ENCODE measurements at regions not wholly inside any gene's neighbourhood (a gene's known extent, or its start where the extent isn't known, plus 50 kb on each side); places are given as distances from the start of the nearest gene placed in this dataset.
"Not testable (repeated sequence)": the region's sequence is repeated elsewhere in the genome, so short reads cannot be mapped to it uniquely, and the experiment has no call there.

- WGBS, 2 donors = 36 to 66% methylated on average over 2 of the region's 2 CpGs
- ATAC-seq (no peak), DNase-seq (no peak)
- Histone ChIP-seq H3K36me3 (replicated peaks in 1 of 2; ENCODE audit: insufficient read depth in 1 of 2, low read depth in 2 of 2) (no peaks in the 10 kb centered on the region), H3K4me1 (no peaks in the 10 kb centered on the region), H3K27ac (no peak overlapping the region), H3K27me3 (no peaks in the 10 kb centered on the region), H3K9me3 (no peaks in the 10 kb centered on the region), H3K4me3 (no peak overlapping the region)
- intact Hi-C loops (cut with DNase I) = no loop called here
- TF ChIP-seq POLR2A (IDR thresholded peaks at IDR 0.05) = no peak
- TF ChIP-seq CTCF (IDR thresholded peaks at IDR 0.05) = no peak
These were observed 218.6 kb upstream of the TSPY4 start for GRCh38 chrY:9118704-9119103.

DNA sequence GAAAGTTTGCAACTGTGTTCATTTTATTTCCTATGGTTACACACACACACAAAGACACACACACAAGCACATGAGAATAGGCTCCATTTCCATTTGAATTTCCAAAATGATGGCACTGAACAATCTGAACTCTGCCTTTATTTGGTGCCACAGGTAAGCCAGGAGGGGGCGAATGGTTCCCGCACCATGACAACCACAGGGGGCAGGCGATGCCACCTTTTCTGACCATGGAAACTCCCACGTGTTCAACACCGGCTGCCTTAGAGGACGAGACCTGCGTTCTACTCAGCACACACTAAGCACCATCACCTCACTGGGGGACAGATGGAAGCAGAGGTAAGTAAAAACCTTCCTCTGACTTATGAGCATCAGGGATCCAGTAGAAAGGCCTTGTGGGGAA lies 212.6 kb upstream of the TSPY4 start:
- WGBS, 2 donors = 49 to 57% methylated on average over 4 to 7 of the region's 7 CpGs
- ATAC-seq (no peak), DNase-seq (no peak)
- no peaks in the 10 kb centered on the region for H3K27me3 ChIP-seq
- H3K9me3 ChIP-seq = no peaks in the 10 kb centered on the region
- no peaks in the 10 kb centered on the region for H3K36me3 ChIP-seq (replicated peaks in 1 of 2; ENCODE audit: insufficient read depth in 1 of 2, low read depth in 2 of 2)
- no peak overlapping the region for H3K27ac ChIP-seq
- intact Hi-C loops (cut with DNase I) = no loop called here
- H3K4me3 ChIP-seq = no peak overlapping the region
- no peaks in the 10 kb centered on the region for H3K4me1 ChIP-seq
- no peak for TF ChIP-seq CTCF (IDR thresholded peaks at IDR 0.05)
- TF ChIP-seq POLR2A (IDR thresholded peaks at IDR 0.05) = no peak

DNA sequence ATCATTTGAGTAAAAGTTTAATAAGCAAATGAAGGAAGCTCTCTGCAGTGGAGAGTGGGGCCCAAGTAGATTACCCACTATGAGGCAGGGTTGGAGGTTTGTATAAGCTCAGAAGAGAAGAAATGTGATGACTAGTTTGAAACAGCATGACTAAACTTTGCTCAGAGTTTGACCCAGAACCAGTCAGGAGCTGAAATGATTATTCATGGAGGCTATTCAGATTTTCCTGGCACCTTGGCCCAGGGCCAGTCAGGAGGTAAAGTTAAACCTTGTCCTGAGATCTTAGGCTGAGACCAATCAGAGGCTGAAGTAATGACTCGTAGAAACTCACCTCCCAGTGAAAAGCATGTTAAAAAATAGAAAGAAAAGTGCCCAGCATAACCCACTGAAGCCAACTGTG lies 210.7 kb upstream of the TSPY4 start:
- WGBS, 2 donors = 8 to 20% methylated on average over 1 of the region's 1 CpG
- H3K4me3 ChIP-seq = no peak overlapping the region
- ATAC-seq (no peak), DNase-seq (no peak)
- TF ChIP-seq POLR2A (IDR thresholded peaks at IDR 0.05) (no peak), CTCF (IDR thresholded peaks at IDR 0.05) (no peak)
- H3K27ac ChIP-seq = no peak overlapping the region
- intact Hi-C loops (cut with DNase I) = no loop called here
- no peaks in the 10 kb centered on the region for H3K4me1 ChIP-seq
- H3K27me3 ChIP-seq = no peaks in the 10 kb centered on the region
- H3K9me3 ChIP-seq = no peaks in the 10 kb centered on the region
- no peaks in the 10 kb centered on the region for H3K36me3 ChIP-seq (replicated peaks in 1 of 2; ENCODE audit: insufficient read depth in 1 of 2, low read depth in 2 of 2)

- ATAC-seq; DNase-seq; intact Hi-C loops (cut with DNase I); H3K27me3 ChIP-seq; H3K36me3 ChIP-seq (replicated peaks in 1 of 2; ENCODE audit: insufficient read depth in 1 of 2, low read depth in 2 of 2); H3K27ac ChIP-seq; H3K9me3 ChIP-seq; H3K4me1 ChIP-seq; H3K4me3 ChIP-seq: not testable (repeated sequence)
- WGBS, 2 donors = 63 to 74% methylated on average over 4 of the region's 4 CpGs
These were observed 193.9 kb upstream of the TSPY4 start for GRCh38 chrY:9143366-9143765.

DNA sequence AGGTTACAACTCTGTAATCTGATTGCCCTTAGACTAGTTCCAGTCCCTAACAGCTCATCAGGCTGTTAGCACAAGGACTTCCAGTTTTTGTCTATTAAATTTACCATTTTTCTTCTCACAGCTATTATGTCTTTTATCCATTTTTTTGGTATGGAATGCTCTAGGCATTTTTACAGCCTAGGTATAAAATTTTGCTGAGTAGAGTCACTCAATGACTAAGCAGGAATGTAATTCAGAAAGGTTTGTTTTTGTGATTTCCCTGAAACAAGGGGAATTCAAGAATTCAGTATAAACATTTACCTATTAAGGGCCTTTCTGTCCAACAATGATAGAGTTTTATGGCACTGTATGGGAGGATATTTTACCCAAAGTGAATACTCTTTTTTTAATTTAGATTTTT lies 182.7 kb upstream of the TSPY4 start:
- ATAC-seq; DNase-seq; H3K4me1 ChIP-seq; H3K27ac ChIP-seq; H3K36me3 ChIP-seq (replicated peaks in 1 of 2; ENCODE audit: insufficient read depth in 1 of 2, low read depth in 2 of 2); H3K4me3 ChIP-seq; intact Hi-C loops (cut with DNase I); H3K27me3 ChIP-seq; H3K9me3 ChIP-seq: not testable (repeated sequence)

DNA sequence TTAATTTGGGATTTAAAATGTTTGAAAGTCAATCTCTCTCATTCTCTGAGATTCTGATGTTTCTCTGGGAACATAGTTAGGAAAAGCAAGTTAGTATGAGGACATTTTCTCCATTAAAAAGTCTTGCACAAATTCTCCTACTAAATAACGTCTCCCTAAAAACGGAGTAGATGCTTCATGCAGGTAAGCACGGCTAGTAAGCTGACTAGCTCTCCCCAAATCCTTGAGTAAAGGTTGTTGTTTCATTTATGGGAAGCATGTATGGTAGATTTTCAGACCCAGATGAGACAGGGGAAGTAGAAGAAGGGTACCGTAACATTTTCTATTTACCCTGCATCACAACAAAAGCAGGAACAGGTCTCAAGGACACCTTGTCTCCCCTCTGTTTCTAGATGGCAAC lies 181.5 kb upstream of the TSPY4 start:
- ATAC-seq (no peak), DNase-seq (no peak)
- Histone ChIP-seq H3K4me1 (no peaks in the 10 kb centered on the region), H3K27me3 (no peaks in the 10 kb centered on the region), H3K36me3 (replicated peaks in 1 of 2; ENCODE audit: insufficient read depth in 1 of 2, low read depth in 2 of 2) (no peaks in the 10 kb centered on the region), H3K27ac (no peak overlapping the region), H3K4me3 (no peak overlapping the region), H3K9me3 (no peaks in the 10 kb centered on the region)
- intact Hi-C loops (cut with DNase I) = no loop called here
- WGBS, 2 donors = 45 to 54% methylated on average over 4 of the region's 4 CpGs
- no peak for TF ChIP-seq CTCF (IDR thresholded peaks at IDR 0.05)
